GM18861 (cell line): ENCODE measurements at regions not wholly inside any gene's neighbourhood (a gene's known extent, or its start where the extent isn't known, plus 50 kb on each side); places are given as distances from the start of the nearest gene placed in this dataset.
"Not testable (repeated sequence)": the region's sequence is repeated elsewhere in the genome, so short reads cannot be mapped to it uniquely, and the experiment has no call there.

Experiments used
- ATAC-seq: cut with Tn5 transposase; IDR thresholded peaks from one replicate; pipeline ENCODE4 v1.9.1; 2021; ENCODE audit not compliant: unreplicated experiment

DNA sequence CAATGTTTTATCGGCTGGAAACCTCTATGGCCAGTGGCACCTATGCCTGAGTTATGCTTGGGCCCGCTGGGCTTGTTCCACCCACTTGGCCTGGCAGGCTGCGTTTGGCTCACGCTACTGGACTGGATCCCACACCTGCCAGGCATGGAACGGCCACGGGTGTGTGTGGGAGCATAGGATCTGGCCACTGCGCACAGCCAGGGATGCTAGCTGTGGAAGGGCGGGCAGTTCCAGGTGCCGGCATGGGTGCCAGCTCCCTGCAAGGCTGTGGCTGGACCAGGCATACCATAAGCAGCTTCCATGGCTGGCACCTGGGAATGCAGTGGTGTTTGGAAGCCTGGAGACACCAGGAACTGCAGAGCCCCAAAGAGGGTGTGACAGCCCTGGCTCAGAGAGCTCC, 1063.9 kb upstream of the ACO1 start:
- no peak for ATAC-seq

- no peak for ATAC-seq
These were observed 1063.2 kb upstream of the ACO1 start for GRCh38 chr9:31321256-31321655.

GRCh38 chr9:31321686-31322085, 1062.8 kb upstream of the ACO1 start:
- ATAC-seq, result no peak

DNA sequence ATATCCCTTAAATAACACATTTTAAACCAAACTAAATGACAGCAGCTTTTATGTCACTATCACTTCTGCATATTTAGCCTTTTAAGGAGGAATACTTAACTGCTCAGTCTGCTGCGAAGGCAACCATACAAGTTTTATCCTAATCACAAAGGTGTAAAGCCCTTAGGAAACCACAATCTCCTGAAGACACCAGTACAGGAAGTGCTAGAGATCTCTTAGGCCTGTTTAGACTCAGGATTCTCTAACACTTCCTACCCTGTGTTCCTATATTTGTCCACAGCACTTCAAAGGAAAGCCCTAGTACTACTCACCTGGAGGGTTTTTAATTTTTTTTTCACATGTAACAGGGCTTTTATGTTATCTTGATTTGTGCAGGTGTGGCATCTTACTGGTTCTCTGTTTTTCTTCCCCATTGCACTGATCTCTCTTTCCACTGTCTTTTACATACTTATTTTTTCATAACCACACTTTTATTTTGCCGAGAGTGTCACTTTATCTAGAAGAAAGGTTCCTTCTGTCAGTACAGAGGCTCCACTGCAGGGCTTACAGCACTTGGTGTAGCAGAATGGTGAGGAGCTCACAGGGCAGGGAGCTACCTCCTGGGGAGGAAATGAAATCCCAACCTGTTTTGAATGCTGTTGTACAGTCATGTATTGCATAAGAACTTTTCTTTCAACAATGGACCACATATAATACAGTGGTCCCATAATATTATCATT, 1060.6 kb upstream of the ACO1 start:
- no peak for ATAC-seq

- no peak for ATAC-seq
These were observed 1058.7 kb upstream of the ACO1 start for GRCh38 chr9:31325778-31326177.

DNA sequence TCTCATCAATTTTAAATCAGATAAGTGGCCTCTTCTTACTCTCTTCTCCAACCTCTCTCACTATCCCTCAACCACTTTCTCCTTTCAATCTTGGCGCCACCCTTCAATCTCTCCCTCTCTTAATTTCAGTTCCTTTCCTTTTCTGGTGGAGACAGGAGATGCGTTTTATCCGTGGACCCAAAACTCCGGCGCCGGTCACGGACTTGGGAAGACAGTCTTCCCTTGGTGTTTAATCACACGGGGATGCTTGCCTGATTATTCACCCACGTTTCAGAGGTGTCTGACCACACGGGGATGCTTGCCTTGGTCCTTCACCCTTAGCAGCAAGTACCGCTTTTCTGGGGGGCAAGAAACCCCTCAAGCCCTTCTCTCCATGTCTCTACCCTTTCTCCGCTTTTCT, 1057.6 kb upstream of the ACO1 start:
- not testable (repeated sequence) for ATAC-seq

DNA sequence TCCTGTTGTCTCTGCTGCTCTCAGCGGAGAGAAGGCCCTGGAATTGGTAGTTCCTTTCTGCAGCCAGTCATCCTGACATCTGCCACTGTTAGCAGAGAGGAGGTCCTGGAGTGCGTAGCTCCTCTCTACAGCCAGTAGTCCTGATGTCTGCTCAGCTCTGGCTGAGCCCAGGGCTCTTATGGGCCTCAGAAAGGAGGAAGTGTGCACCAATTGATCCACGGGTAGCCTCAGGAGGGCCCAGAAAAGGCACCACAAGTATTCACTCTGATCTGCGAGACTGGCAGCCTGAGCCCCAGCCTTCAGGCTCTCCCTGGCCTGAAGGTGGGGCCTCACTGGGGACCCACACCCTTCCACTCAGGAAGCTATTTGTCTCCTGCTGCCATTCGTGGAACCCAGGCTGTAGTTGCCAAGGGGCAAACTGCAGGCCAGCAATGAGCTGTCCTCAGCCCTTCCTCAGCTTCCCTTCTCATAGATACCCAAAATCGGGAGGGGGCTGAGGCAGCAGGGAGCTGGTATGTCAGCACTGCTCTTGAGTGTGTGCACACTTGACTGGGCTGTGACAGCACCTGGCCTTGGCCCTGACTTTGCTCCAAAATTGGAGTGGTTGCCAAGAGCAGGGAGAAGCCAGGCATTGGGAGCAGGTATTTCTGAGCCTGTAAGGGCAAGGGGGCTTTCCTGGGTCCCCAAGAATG, 1049.5 kb upstream of the ACO1 start:
- no peak for ATAC-seq

DNA sequence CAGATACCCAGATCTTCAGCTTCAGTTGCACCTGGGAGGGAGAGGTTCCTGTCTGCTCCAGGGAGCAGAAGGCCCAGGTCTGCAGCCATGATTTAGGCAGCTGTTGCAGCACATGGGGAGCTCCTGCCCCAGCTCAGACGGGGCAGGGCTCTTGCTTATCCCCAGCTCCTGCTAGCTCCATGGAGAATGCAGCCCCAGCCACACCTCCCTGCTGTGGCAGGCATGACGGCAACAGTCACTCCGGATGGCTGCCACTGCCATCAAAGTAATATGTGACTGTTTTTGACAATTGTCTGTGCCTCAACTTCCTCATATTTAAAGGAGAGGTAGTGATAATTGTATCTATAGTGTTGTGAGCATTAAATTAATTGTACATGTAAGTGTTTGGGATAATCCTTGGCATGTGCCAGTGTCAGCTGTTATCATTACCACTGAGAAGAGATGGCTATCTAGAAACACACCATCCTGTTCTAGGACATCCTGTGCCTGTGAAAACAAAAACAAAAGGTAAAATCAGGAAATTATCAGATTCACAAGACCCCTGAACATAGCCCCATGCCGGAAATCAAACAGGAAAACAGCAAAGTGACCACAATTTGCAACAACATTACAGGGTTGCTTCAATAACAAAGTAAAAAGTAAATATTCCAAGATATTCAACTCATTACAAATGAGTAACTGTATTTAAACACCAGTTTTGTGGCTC, 1048.8 kb upstream of the ACO1 start:
- ATAC-seq, result no peak

DNA sequence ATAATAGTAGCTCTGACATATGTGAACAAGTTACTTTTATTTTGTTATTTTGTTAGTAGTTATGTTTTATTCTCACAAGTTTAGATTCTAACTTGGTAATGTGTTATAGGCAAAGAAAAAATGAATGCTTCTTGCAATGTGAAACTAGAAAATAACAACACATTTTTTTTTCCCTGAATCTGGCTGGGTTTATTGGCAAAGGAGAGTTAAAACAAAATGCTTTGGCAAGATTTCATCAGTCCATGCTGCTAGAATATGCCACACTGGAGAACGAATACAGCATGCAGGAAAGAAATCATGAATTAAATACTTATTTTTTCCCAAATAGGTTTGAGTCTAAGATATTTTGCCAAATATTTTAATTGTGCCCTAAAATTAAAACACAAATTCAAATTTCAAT, 1048.1 kb upstream of the ACO1 start:
- ATAC-seq, result no peak

GRCh38 chr9:31336841-31337240, 1047.6 kb upstream of the ACO1 start:
- no peak for ATAC-seq

DNA sequence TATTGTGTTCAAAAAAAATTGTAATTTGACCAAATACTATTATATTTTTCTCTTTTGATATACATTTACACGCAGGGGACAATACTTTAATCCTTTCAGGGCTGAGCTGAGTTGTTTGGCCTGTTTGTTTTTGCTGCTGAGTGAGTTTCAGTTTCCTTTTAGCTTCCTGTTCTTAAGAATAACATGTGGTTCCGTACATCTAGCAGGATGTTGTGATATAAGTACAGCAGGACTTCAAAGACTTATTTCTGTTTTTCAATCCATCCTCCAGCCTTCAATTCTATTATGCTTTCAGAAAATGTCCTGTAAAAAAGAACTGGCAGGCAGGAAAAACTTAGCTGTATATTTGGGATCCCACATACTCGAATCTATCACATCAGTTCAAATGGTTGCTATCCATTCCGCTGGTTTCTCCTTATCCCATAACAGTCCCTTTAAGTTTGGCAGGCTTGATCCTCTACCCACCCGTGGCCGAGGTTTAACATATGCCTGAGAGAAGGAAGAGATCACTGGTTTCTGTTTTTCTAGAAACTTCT, 1037.3 kb upstream of the ACO1 start:
- peak; percentile 99 for ATAC-seq

- no peak for ATAC-seq
These were observed 1029.1 kb upstream of the ACO1 start for GRCh38 chr9:31355159-31355882.

DNA sequence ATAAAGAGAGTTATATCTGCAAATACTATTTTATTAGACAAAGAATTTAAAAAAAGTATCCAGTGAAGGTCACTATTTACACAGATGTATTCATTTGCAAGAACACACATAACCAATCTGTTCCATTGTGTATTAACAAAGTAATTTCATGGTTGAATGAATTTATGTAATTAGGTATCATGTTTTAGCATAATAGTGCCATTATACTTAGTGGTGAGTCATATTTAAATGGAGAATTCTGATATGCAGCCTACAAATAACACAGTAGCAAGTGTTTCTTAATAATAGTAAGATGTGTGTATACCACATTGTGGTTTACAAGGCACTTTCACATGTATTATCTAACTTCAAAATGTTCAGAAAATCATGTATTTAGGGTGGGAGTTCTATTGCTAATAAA, 1028.5 kb upstream of the ACO1 start:
- peak; percentile 56 for ATAC-seq

DNA sequence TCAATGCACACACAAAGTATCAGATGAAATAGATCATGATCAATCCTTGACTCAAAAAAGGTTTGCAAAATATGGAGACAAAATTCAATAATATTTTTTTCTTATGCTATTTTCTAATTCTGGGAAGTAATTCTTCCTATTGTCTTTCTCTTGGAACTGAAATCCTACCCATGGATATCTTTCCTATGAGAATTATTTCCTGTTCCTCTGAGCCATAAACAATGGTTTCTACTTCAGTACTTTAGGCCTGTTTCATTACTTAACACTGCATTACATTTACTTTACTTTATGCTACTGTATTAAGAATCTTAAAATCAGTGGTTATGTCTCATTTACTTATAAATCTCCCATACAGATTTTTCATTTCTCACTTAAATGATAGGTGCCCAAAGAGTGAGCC, 1025.4 kb upstream of the ACO1 start:
- no peak for ATAC-seq

- no peak for ATAC-seq
These were observed 1020.3 kb upstream of the ACO1 start for GRCh38 chr9:31364171-31364570.

GRCh38 chr9:31372799-31373587, 1011.5 kb upstream of the ACO1 start:
- peak; percentile 51 for ATAC-seq

- no peak for ATAC-seq
These were observed 1007.1 kb upstream of the ACO1 start for GRCh38 chr9:31377358-31377757.

DNA sequence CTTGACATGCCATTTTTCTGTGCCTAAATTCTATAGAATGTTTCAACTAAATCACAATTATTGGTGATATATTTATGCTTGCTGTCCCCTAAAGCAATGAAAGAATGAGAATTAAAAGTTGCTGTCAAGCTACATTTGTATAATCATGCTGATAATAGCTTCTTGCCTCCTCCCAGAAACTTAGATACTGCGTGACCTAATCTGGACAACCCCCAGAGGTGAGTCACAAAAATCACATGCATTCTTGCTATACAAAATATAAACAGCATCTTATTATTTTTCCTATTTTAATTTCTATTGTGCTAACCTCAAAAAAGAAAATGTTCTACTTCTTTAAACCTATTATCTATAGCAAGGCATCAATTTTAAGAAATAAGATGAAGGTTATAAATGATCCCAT, 995.8 kb upstream of the ACO1 start:
- no peak for ATAC-seq

- peak; percentile 54 for ATAC-seq
These were observed 995.4 kb upstream of the ACO1 start for GRCh38 chr9:31389075-31389474.

DNA sequence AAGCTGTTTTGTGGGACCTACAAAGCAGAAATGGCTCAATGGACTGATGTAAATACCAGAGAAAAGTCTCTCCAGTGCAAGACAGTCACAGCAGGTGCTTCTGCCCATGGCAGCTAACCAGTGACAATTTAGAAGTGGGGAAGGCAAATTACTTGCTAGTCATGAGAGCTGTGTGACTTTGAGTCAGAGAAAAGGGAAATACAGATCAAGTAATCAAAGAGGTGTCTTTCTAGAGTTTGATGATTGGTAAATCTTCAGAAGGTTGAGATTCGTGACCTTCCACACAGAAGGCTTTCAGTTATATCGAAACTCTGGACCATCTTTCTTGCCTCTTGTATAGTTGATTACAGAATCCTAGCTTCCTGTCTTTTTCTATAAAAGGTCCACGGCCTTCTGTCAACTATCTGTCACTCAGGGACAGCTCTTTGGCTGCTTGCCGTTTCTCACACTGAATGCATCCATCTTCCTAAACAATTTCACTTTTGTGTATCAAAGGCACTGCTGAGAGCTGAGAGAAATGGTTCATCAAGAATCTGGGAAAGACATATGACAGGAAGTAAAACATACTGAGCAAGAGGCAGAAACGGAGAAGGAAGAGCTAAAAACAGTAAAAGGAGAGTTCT, 993.9 kb upstream of the ACO1 start:
- peak; percentile 40 for ATAC-seq
